Suprapubic skin (tissue), 4 donors: ENCODE measurements at regions not wholly inside any gene's neighbourhood (a gene's known extent, or its start where the extent isn't known, plus 50 kb on each side); places are given as distances from the start of the nearest gene placed in this dataset.

Experiments used
- CTCF ChIP-seq, 2 donors: fragments of 200-600 bp in 1 of 2; fragments of 450-650 bp in 1 of 2; sonication (generic) in 1 of 2; IDR thresholded peaks; one replicate each; pipeline ENCODE4 v1.5.1; 2016 to 2019; ENCODE audit warnings: antibody characterized with exemption in 2 of 2, mild to moderate bottlenecking in 1 of 2, moderate library complexity in 1 of 2
- POLR2A ChIP-seq, 2 donors: fragments of 450-650 bp; IDR thresholded peaks; one replicate each; pipeline ENCODE4 v1.6.1; 2017; ENCODE audit warnings: antibody characterized with exemption in 2 of 2, mild to moderate bottlenecking in 2 of 2, moderate library complexity in 2 of 2
- POLR2AphosphoS5 ChIP-seq, 3 donors: sonication (generic); formaldehyde crosslinking; IDR thresholded peaks; one replicate each; pipeline ENCODE4 v1.6.1; 2017; ENCODE audit warnings: antibody characterized with exemption in 3 of 3

DNA sequence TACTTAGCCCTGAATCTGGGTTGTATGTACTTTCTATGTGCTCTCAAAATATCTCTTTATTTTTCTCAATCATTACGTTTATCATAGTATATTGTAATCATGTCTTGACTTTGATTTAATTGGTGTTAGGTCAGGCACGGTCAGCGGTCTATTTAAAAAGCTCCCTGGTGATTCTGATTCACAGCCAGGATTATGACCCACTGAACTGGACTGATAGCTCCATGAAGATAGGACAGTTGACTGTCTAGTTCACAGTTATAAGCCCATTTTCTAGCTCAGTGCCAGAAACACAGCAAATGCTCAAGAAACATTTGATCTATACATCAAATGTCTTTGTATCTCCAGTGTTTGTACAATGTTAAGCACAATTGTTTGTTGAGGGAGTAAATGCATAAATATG, 111.5 kb upstream of the CCN2 start:
- no peak for TF ChIP-seq CTCF (IDR thresholded peaks at IDR 0.05)
- no peak for TF ChIP-seq POLR2A (IDR thresholded peaks at IDR 0.05)
- no peak for TF ChIP-seq POLR2AphosphoS5 (IDR thresholded peaks at IDR 0.05)
